Liver (tissue), 8 donors: ENCODE measurements at regions not wholly inside any gene's neighbourhood (a gene's known extent, or its start where the extent isn't known, plus 50 kb on each side); places are given as distances from the start of the nearest gene placed in this dataset.

Experiments used
- DNase-seq: peaks from one replicate; pipeline ENCODE4 v3.0.0-alpha.2; 2017; ENCODE audit warnings: low spot score
- H3K27ac ChIP-seq, 2 donors: one replicate each; pipeline ENCODE4 v1.7.0; 2013; ENCODE audit warnings: inconsistent platforms in 2 of 2, low read length in 2 of 2, control low read depth in 1 of 2, low read depth in 1 of 2, mild to moderate bottlenecking in 1 of 2
- H3K27me3 ChIP-seq, 4 donors: one replicate each; pipeline versions ENCODE4 v1.6.1 to v1.7.0; 2013; ENCODE audit warnings: low read length in 3 of 4, inconsistent platforms in 1 of 4, mild to moderate bottlenecking in 1 of 4, moderate library complexity in 1 of 4; ENCODE audit not compliant: control insufficient read depth in 4 of 4, insufficient read depth in 4 of 4
- H3K36me3 ChIP-seq, 4 donors: one replicate each; pipeline versions ENCODE4 v1.6.1 to v1.7.0; 2013; ENCODE audit warnings: low read length in 3 of 4, mild to moderate bottlenecking in 3 of 4, low read depth in 1 of 4, moderate library complexity in 1 of 4; ENCODE audit not compliant: control insufficient read depth in 4 of 4, insufficient read depth in 3 of 4
- H3K4me1 ChIP-seq, 4 donors: one replicate each; pipeline versions ENCODE4 v1.6.1 to v1.7.0; 2013; ENCODE audit warnings: low read length in 3 of 4, mild to moderate bottlenecking in 3 of 4, moderate library complexity in 1 of 4; ENCODE audit not compliant: control insufficient read depth in 4 of 4, insufficient read depth in 4 of 4
- H3K4me3 ChIP-seq, 3 donors: one replicate each; pipeline versions ENCODE4 v1.6.1 to v1.7.0; 2013; ENCODE audit warnings: low read length in 3 of 3, control low read depth in 1 of 3, low read depth in 1 of 3, mild to moderate bottlenecking in 1 of 3
- H3K9ac ChIP-seq, 2 donors: one replicate each; pipeline ENCODE4 v1.7.0; 2013; ENCODE audit warnings: low read length in 2 of 2, mild to moderate bottlenecking in 2 of 2, moderate library complexity in 2 of 2, control low read depth in 1 of 2, low read depth in 1 of 2
- H3K9me3 ChIP-seq, 4 donors: one replicate each; pipeline versions ENCODE4 v1.6.1 to v1.7.0; 2013; ENCODE audit warnings: low read length in 3 of 4; ENCODE audit not compliant: control insufficient read depth in 4 of 4
- CTCF ChIP-seq: fragments of 150-350 bp; IDR thresholded peaks from 2 replicates; pipeline ENCODE4 v1.5.1; 2017; ENCODE audit warnings: improper control_type of control experiment, low read depth, low read length; ENCODE audit not compliant: missing input control
- EGR1 ChIP-seq, 2 donors: IDR thresholded peaks; 2 replicates each; pipeline ENCODE4 v1.6.1; 2016 to 2018; ENCODE audit warnings: antibody characterized with exemption in 2 of 2, low read depth in 2 of 2
- FOXA1 ChIP-seq: IDR thresholded peaks from 2 replicates; pipeline ENCODE4 v1.6.1; 2016; ENCODE audit warnings: antibody characterized with exemption
- GABPA ChIP-seq, 2 donors: IDR thresholded peaks in 1 of 2; conservative IDR thresholded peaks in 1 of 2; 2 replicates each; pipeline ENCODE4 v1.6.1; 2016; ENCODE audit warnings: antibody characterized with exemption in 2 of 2, mild to moderate bottlenecking in 1 of 2, moderate library complexity in 1 of 2
- HNF4A ChIP-seq, 2 donors: conservative IDR thresholded peaks; 2 replicates each; pipeline ENCODE4 v1.6.1; 2016; ENCODE audit warnings: antibody characterized with exemption in 2 of 2, mild to moderate bottlenecking in 2 of 2
- HNF4G ChIP-seq: IDR thresholded peaks from 2 replicates; pipeline ENCODE4 v1.6.1; 2016; ENCODE audit warnings: antibody characterized with exemption
- JUND ChIP-seq, 2 donors: IDR thresholded peaks; 2 replicates each; pipeline ENCODE4 v1.6.1; 2016; ENCODE audit warnings: antibody characterized with exemption in 2 of 2
- MAX ChIP-seq: IDR thresholded peaks from 2 replicates; pipeline ENCODE4 v1.6.1; 2016; ENCODE audit warnings: antibody characterized with exemption
- RAD21 ChIP-seq, 2 donors: IDR thresholded peaks; 2 replicates each; pipeline ENCODE4 v1.6.1; 2016; ENCODE audit warnings: antibody characterized with exemption in 2 of 2, mild to moderate bottlenecking in 2 of 2
- REST ChIP-seq: IDR thresholded peaks from 2 replicates; pipeline ENCODE4 v1.6.1; 2016; ENCODE audit warnings: antibody characterized with exemption, mild to moderate bottlenecking
- RXRA ChIP-seq, 2 donors: IDR thresholded peaks; 2 replicates each; pipeline ENCODE4 v1.6.1; 2017 to 2018; ENCODE audit warnings: antibody characterized with exemption in 2 of 2, mild to moderate bottlenecking in 1 of 2
- SP1 ChIP-seq: IDR thresholded peaks from 2 replicates; pipeline ENCODE4 v1.6.1; 2018; ENCODE audit warnings: antibody characterized with exemption, mild to moderate bottlenecking
- TAF1 ChIP-seq: conservative IDR thresholded peaks from 2 replicates; pipeline ENCODE4 v1.6.1; 2016; ENCODE audit warnings: antibody characterized with exemption, mild to moderate bottlenecking
- YY1 ChIP-seq: IDR thresholded peaks from 2 replicates; pipeline ENCODE4 v1.6.1; 2016; ENCODE audit warnings: antibody characterized with exemption, mild to moderate bottlenecking
- ZBTB33 ChIP-seq: IDR thresholded peaks from 2 replicates; pipeline ENCODE4 v1.6.1; 2016; ENCODE audit warnings: antibody characterized with exemption
- WGBS: extraction: QIAGEN DNeasy Blood & Tissue Kit; methylation state at CpG from one replicate; pipeline ENCODE4 v1.1.7; 2013; 5-methylcytosine and 5-hydroxymethylcytosine counted together
- donor health status: healthy.
- donor health status: healthy.
- donor health status: healthy.
- donor health status: healthy.
- donor health status: healthy.

GRCh38 chr6:62721408-62721807 is 435.4 kb upstream of the KHDRBS2 start:
- no peak overlapping the region for H3K4me3 ChIP-seq
- TF ChIP-seq CTCF (no peak), EGR1 (IDR thresholded peaks at IDR 0.05; ENCODE audit: low read depth in 2 of 2) (no peak), FOXA1 (no peak)

GRCh38 chr6:62716719-62717118 is 430.7 kb upstream of the KHDRBS2 start:
- WGBS = 66% methylated on average over 3 of the region's 3 CpGs
- no peaks in the 10 kb centered on the region for H3K27me3 ChIP-seq
- TF ChIP-seq CTCF (no peak), RAD21 (IDR thresholded peaks at IDR 0.05) (no peak), GABPA (IDR thresholded peaks at IDR 0.05 in 1 of 2, conservative IDR thresholded peaks at IDR 0.05 in 1 of 2) (no peak), MAX (no peak), YY1 (no peak), JUND (IDR thresholded peaks at IDR 0.05) (no peak), SP1 (no peak), HNF4G (no peak), ZBTB33 (no peak), REST (no peak), HNF4A (conservative IDR thresholded peaks at IDR 0.05) (no peak), TAF1 (no peak), RXRA (IDR thresholded peaks at IDR 0.05) (no peak)
- no peaks in the 10 kb centered on the region for H3K36me3 ChIP-seq
- no peak overlapping the region for H3K4me3 ChIP-seq
- H3K27ac ChIP-seq = no peak overlapping the region
- H3K9me3 ChIP-seq = no peaks in the 10 kb centered on the region
- H3K9ac ChIP-seq = no peak overlapping the region
- no peak for DNase-seq
- no peaks in the 10 kb centered on the region for H3K4me1 ChIP-seq

More at GRCh38 chr6:62721408-62721807, 435.4 kb upstream of the KHDRBS2 start:
- no peaks in the 10 kb centered on the region for H3K27me3 ChIP-seq
- no peak overlapping the region for H3K27ac ChIP-seq
- H3K9me3 ChIP-seq = no peaks in the 10 kb centered on the region
- no peaks in the 10 kb centered on the region for H3K36me3 ChIP-seq
- WGBS = 66% methylated on average over 2 of the region's 2 CpGs
- no peak for DNase-seq
- no peaks in the 10 kb centered on the region for H3K4me1 ChIP-seq
- H3K9ac ChIP-seq = no peak overlapping the region
